Hepatocyte (in vitro differentiated cells): ENCODE measurements at regions not wholly inside any gene's neighbourhood (a gene's known extent, or its start where the extent isn't known, plus 50 kb on each side); places are given as distances from the start of the nearest gene placed in this dataset.

Source experiments
- DNase-seq: peaks from one replicate; pipeline ENCODE4 v3.0.0-alpha.2; 2016; ENCODE audit warnings: low spot score
- H2AFZ ChIP-seq: fragments of 200-600 bp; sonication (generic); 2 replicates; pipeline ENCODE4 v1.6.0; 2016; ENCODE audit warnings: antibody characterized with exemption, mild to moderate bottlenecking
- H3K27ac ChIP-seq: fragments of 200-600 bp; sonication (generic); 2 replicates; pipeline ENCODE4 v1.5.1; 2016; ENCODE audit warnings: mild to moderate bottlenecking
- H3K27me3 ChIP-seq: fragments of 200-600 bp; sonication (generic); 2 replicates; pipeline ENCODE4 v1.6.1; 2016
- H3K36me3 ChIP-seq: fragments of 200-600 bp; sonication (generic); replicated peaks from 2 replicates; pipeline ENCODE4 v1.5.1; 2016; ENCODE audit warnings: low read depth; ENCODE audit not compliant: insufficient read depth
- H3K4me1 ChIP-seq: fragments of 200-600 bp; sonication (generic); 2 replicates; pipeline ENCODE4 v1.5.1; 2016; ENCODE audit warnings: mild to moderate bottlenecking, moderate library complexity; ENCODE audit not compliant: insufficient read depth
- H3K4me2 ChIP-seq: fragments of 200-600 bp; sonication (generic); 2 replicates; pipeline ENCODE4 v1.6.0; 2016
- H3K4me3 ChIP-seq: fragments of 200-600 bp; sonication (generic); 2 replicates; pipeline ENCODE4 v1.5.1; 2016; ENCODE audit warnings: mild to moderate bottlenecking
- H3K79me2 ChIP-seq: fragments of 200-600 bp; sonication (generic); 2 replicates; pipeline ENCODE4 v1.6.0; 2017; ENCODE audit warnings: mild to moderate bottlenecking
- H3K9me2 ChIP-seq: fragments of 200-600 bp; sonication (generic); replicated peaks from 2 replicates; pipeline ENCODE4 v1.6.0; 2017; ENCODE audit warnings: mild to moderate bottlenecking; ENCODE audit not compliant: insufficient read depth
- H3K9me3 ChIP-seq: fragments of 200-600 bp; sonication (generic); 2 replicates; pipeline ENCODE4 v1.5.1; 2016; ENCODE audit warnings: low read depth, mild to moderate bottlenecking
- H4K20me1 ChIP-seq: fragments of 200-600 bp; sonication (generic); 2 replicates; pipeline ENCODE4 v1.6.0; 2016; ENCODE audit warnings: mild to moderate bottlenecking; ENCODE audit not compliant: insufficient read depth, poor library complexity, severe bottlenecking
- EZH2 ChIP-seq: fragments of 200-600 bp; sonication (generic); IDR thresholded peaks from 2 replicates; pipeline ENCODE4 v1.6.1; 2016; ENCODE audit warnings: antibody characterized with exemption, mild to moderate bottlenecking, borderline replicate concordance
- EZH2phosphoT487 ChIP-seq: fragments of 200-600 bp; sonication (generic); IDR thresholded peaks from one replicate; pipeline ENCODE4 v1.6.1; 2018; ENCODE audit warnings: antibody characterized with exemption, mild to moderate bottlenecking, low read depth, moderate library complexity; ENCODE audit not compliant: unreplicated experiment, severe bottlenecking
- WGBS: methylation state at CpG from one replicate; pipeline ENCODE4 v1.1.6; 2016; ENCODE audit warnings: low lambda C conversion rate; ENCODE audit errors: missing lambda C conversion rate; 5-methylcytosine and 5-hydroxymethylcytosine counted together
- TF ChIP-seq, protein P1 (sequence below): fragments of 200-600 bp; sonication (generic); IDR thresholded peaks from 2 replicates; pipeline ENCODE4 v1.5.1; 2016; ENCODE audit warnings: antibody characterized with exemption, mild to moderate bottlenecking; ENCODE audit not compliant: poor library complexity

DNA sequence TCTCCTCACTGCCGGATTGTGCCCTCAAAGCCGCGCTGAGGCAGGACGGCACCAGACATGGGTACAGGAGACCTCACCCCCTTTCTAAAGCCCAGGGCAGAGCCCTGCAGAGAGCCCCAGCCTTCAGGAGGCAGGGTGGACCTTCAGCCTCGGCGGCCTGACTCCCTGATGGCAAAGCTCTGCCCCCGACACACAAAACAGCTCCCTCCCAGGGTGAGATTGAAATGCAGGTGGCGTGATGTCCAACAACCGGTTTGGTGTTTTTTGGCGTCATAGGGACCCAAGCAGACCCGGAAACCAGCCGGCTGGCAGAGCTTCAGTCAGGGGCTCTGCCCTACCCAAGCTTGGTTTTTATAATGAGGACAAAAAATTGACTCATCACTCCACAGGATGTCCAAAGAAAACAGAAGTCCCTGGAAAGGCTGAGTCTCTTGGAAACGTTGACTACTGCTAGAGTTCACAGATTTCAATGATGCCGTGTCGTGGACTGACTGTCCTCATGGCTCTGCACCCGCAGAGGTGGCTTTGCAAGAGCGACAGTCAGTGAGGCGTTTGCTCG lies 275.2 kb upstream of the IRX1 start:
- Histone ChIP-seq H3K79me2 (no peaks in the 10 kb centered on the region), H3K4me2 (no peak overlapping the region), H2AFZ (no peak overlapping the region), H3K4me1 (peaks cover 5% of the 10 kb centered on the region), H3K9me3 (no peaks in the 10 kb centered on the region), H3K36me3 (no peaks in the 10 kb centered on the region), H3K4me3 (no peak overlapping the region), H3K27ac (no peak overlapping the region), H3K27me3 (no peaks in the 10 kb centered on the region), H4K20me1 (no peaks in the 10 kb centered on the region), H3K9me2 (no peaks in the 10 kb centered on the region)
- TF ChIP-seq EZH2 = no peak
- TF ChIP-seq, protein P1, sequence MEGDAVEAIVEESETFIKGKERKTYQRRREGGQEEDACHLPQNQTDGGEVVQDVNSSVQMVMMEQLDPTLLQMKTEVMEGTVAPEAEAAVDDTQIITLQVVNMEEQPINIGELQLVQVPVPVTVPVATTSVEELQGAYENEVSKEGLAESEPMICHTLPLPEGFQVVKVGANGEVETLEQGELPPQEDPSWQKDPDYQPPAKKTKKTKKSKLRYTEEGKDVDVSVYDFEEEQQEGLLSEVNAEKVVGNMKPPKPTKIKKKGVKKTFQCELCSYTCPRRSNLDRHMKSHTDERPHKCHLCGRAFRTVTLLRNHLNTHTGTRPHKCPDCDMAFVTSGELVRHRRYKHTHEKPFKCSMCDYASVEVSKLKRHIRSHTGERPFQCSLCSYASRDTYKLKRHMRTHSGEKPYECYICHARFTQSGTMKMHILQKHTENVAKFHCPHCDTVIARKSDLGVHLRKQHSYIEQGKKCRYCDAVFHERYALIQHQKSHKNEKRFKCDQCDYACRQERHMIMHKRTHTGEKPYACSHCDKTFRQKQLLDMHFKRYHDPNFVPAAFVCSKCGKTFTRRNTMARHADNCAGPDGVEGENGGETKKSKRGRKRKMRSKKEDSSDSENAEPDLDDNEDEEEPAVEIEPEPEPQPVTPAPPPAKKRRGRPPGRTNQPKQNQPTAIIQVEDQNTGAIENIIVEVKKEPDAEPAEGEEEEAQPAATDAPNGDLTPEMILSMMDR = no peak
- no peak for TF ChIP-seq EZH2phosphoT487
- DNase-seq = no peak
- 89% methylated on average over 19 of the region's 19 CpGs for WGBS

DNA sequence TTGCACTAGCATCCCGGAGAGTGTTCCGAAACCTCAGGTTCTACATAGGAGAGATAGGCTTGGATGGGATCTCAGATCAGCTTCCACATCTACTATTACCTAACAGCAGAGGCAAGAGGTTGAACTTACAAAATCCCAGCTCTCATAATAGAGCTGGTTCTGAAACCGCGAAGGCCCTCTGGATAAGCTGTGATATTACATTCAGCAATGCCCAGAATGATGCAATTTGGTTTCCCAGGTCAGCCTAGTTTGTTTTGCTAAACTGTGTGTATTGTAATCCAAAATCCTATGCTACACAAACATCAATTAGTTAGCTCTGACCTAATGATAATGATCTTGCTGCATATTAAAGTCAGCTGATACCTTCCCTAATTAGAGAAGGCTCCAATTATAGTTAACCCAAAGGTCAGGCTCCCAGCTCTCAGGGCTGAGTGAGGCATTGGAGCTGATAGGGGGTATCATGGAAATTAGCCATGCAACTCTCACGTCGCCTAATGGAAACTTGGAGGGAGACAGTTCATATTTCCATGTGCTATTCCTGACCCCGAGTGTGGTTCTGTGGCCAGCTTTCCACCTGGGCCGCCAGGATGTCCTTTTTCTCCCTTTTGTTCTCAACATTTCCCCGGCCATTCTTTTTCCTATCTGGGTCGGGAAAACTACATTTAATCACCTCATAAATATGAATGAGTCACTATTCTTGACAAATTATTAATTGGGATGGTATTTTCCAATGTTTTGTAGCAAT lies 278.4 kb upstream of the IRX1 start:
- TF ChIP-seq EZH2 = no peak
- TF ChIP-seq, protein P1 = no peak
- TF ChIP-seq EZH2phosphoT487 = no peak
- H4K20me1 ChIP-seq = no peaks in the 10 kb centered on the region
- H3K4me3 ChIP-seq = no peak overlapping the region
- no peaks in the 10 kb centered on the region for H3K4me1 ChIP-seq
- H3K27me3 ChIP-seq = no peaks in the 10 kb centered on the region
- H3K27ac ChIP-seq = no peak overlapping the region
- no peaks in the 10 kb centered on the region for H3K9me3 ChIP-seq
- no peak for DNase-seq
- WGBS = 78% methylated on average over 10 of the region's 10 CpGs
- no peaks in the 10 kb centered on the region for H3K79me2 ChIP-seq
- no peak overlapping the region for H2AFZ ChIP-seq
- H3K36me3 ChIP-seq = no peaks in the 10 kb centered on the region
- H3K4me2 ChIP-seq = no peak overlapping the region
- H3K9me2 ChIP-seq = no peaks in the 10 kb centered on the region

DNA sequence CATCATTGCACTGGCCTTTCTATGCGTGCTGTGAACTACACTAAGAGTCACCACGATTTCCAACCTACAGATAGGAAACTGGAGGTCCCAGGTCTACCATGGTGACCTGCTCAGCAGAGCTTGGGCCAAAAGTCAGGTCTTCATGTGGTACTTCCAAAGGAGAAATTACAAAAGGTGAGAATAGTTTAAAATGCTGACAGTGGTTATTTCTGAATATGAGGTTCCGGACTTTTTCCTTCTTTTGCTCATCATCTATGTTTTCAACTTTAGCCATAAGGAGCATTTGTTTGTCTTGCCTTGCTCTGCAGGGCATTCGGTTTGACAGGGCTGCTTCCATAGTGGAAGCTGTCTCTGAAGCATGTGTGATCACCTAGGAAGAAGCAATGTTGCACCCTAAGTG lies 282.1 kb upstream of the IRX1 start:
- Histone ChIP-seq H3K36me3 (no peaks in the 10 kb centered on the region), H3K27ac (no peak overlapping the region), H3K9me3 (no peaks in the 10 kb centered on the region), H3K4me2 (no peak overlapping the region), H4K20me1 (no peaks in the 10 kb centered on the region), H3K79me2 (no peaks in the 10 kb centered on the region), H3K4me3 (no peak overlapping the region), H3K9me2 (no peaks in the 10 kb centered on the region), H2AFZ (no peak overlapping the region), H3K27me3 (no peaks in the 10 kb centered on the region), H3K4me1 (no peaks in the 10 kb centered on the region)
- no peak for DNase-seq
- no peak for TF ChIP-seq EZH2
- TF ChIP-seq, protein P1 = no peak
- TF ChIP-seq EZH2phosphoT487 = no peak
- 89% methylated on average over 4 of the region's 4 CpGs for WGBS
